ENCODE measurements at regions not wholly inside any gene's neighbourhood (a gene's known extent, or its start where the extent isn't known, plus 50 kb on each side); places are given as distances from the start of the nearest gene placed in this dataset.
"Not testable (repeated sequence)": the region's sequence is repeated elsewhere in the genome, so short reads cannot be mapped to it uniquely, and the experiment has no call there.

DNA sequence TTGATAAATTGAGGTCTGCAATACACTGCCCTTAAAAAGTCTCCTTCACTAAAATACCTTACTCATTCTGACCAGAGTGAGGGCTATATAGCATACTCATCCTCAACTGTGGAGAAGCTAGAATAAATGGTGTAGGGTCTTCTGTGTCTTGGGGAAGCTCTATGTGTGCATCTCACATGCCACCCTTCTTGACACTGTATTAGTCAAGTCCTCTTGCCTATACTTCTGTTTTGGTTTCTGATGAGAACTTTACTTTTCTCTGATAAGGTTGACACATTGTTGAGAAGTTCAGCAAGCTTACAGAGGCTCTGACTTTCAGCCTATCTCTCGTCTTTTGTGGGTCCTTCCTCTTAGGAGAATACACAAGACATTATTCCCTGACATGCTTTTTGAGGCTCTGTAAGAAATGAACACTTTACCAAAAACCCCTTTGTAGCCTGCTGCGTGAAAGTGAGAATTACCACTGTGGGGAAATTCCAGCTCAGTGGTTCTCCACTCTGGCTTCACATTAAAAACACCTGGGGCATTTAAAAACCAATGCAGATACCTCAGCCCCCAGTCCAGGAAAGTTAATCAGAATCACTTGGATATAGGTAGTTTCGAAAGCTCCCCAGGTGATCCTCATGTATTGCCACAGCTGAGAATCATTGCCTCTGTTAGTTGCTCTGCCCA, 372.1 kb upstream of the HS3ST5 start:
- no peak overlapping the region for H3K4me3 Mint-ChIP-seq
- DNase-seq (ENCODE audit: low spot score in 2 of 2) (no peak), ATAC-seq (ENCODE audit: low read depth) (peak; percentile 47)
- no peaks in the 10 kb centered on the region for H3K36me3 Mint-ChIP-seq
- no peaks in the 10 kb centered on the region for H3K9me3 Mint-ChIP-seq
- H3K27ac Mint-ChIP-seq = no peak overlapping the region
- peaks cover 4% of the 10 kb centered on the region for H3K4me1 Mint-ChIP-seq
- H3K27me3 Mint-ChIP-seq = no peaks in the 10 kb centered on the region

DNA sequence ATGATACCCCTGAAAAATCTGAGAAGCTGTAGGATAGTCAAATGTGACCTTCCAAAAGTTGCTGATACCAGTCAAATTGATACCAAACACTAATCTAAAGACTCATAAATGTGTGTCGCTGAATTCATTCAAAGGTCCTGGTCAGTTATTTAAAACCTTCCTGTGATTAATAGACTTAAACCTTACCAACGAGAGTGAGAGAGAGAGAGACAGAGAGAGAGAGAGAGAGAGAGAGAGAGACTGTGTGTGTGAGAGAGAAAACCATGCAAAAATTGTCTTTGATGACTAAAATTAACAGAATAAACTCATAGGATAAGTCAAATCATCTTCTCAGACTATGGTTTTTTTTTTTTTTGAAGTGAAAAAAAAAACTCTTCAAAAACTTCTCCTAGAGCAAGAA, 370.9 kb upstream of the HS3ST5 start:
- H3K4me3 Mint-ChIP-seq = no peak overlapping the region
- no peak overlapping the region for H3K27ac Mint-ChIP-seq
- no peaks in the 10 kb centered on the region for H3K36me3 Mint-ChIP-seq
- no peak for DNase-seq (ENCODE audit: low spot score in 2 of 2)
- H3K9me3 Mint-ChIP-seq = no peaks in the 10 kb centered on the region
- no peak for ATAC-seq (ENCODE audit: low read depth)
- peaks cover 4% of the 10 kb centered on the region for H3K4me1 Mint-ChIP-seq
- H3K27me3 Mint-ChIP-seq = no peaks in the 10 kb centered on the region

DNA sequence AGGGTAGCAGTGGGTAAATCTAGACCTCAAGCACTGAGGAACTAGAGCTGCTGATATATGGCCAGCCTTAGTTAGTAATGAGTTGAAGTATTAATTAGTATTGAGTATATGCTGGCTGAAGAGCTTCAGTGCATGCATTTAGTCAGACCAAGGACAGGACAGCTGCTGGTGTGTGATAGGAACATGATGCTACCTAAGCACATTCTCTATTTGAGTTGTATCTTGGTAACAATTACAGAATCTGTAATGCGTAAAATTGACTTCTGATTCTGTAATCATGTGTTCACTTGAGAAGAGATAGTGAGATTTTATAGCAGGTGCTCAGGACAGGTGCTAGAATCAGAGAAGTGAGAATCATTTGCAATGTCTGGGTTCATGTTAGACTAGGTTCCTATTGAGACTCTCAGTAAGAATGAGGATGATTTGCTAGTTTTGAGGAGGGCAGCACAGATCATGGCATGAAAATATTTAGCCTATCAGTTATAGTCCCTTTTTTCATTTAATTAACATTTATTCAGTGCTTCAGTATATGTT, 369.4 kb upstream of the HS3ST5 start:
- ATAC-seq (ENCODE audit: low read depth) (peak; percentile 22), DNase-seq (ENCODE audit: low spot score in 2 of 2) (no peak)
- Mint-ChIP-seq H3K9me3 (no peaks in the 10 kb centered on the region), H3K36me3 (no peaks in the 10 kb centered on the region), H3K4me3 (no peak overlapping the region), H3K27ac (no peak overlapping the region), H3K27me3 (no peaks in the 10 kb centered on the region), H3K4me1 (peaks cover 4% of the 10 kb centered on the region)

DNA sequence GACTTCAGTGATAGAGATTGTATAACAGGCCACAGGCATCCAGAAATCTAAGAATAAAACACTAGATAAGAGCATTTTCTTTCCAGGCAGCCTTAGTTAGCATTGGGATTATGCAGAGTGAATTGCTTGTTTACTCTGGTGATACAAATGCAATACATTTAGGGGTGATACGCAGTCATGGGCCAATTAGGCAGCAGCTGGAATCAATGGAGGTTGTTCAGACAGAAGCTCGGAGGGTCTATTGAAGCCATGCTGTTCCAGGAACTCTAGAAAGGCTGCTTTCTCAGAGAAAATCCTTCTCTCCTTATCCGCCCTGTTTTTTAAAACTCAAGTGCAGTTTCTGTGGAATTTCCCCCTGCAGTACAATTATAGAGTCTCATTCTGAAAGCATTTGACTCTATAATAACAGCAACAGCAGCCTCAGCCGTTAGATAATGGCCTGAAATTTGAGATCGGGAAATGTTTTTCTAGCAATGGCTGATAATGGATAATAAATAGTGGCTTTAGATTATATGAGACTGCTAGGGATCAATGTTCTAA, 364.3 kb upstream of the HS3ST5 start:
- no peak overlapping the region for H3K4me3 Mint-ChIP-seq
- no peaks in the 10 kb centered on the region for H3K27me3 Mint-ChIP-seq
- no peaks in the 10 kb centered on the region for H3K9me3 Mint-ChIP-seq
- DNase-seq (ENCODE audit: low spot score in 2 of 2) = no peak
- no peaks in the 10 kb centered on the region for H3K4me1 Mint-ChIP-seq
- ATAC-seq (ENCODE audit: low read depth) = no peak
- no peaks in the 10 kb centered on the region for H3K36me3 Mint-ChIP-seq
- no peak overlapping the region for H3K27ac Mint-ChIP-seq

DNA sequence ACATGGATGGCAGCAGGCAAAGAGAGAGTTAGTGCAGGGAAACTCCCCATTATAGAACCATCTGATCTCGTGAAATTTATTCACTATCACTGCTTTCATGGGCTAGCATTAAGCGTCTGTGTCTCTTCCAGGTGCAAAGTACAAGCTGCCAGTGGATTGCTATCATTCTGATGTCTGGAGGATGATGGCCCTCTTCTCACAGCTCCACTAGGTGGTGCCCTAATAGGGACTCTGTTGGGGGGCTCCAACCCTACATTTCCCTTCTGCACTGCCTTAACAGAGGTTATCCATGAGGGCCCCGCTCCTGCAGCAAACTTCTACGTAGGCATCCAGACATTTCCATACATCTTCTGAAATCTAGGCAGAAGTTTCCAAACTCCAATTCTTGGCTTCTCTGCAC, 347.8 kb upstream of the HS3ST5 start:
- ATAC-seq (ENCODE audit: low read depth) (no peak), DNase-seq (ENCODE audit: low spot score in 2 of 2) (no peak)
- no peak overlapping the region for H3K27ac Mint-ChIP-seq
- no peak overlapping the region for H3K4me3 Mint-ChIP-seq
- H3K4me1 Mint-ChIP-seq = no peaks in the 10 kb centered on the region
- no peaks in the 10 kb centered on the region for H3K27me3 Mint-ChIP-seq
- H3K9me3 Mint-ChIP-seq = peaks cover 4% of the 10 kb centered on the region
- H3K36me3 Mint-ChIP-seq = no peaks in the 10 kb centered on the region

DNA sequence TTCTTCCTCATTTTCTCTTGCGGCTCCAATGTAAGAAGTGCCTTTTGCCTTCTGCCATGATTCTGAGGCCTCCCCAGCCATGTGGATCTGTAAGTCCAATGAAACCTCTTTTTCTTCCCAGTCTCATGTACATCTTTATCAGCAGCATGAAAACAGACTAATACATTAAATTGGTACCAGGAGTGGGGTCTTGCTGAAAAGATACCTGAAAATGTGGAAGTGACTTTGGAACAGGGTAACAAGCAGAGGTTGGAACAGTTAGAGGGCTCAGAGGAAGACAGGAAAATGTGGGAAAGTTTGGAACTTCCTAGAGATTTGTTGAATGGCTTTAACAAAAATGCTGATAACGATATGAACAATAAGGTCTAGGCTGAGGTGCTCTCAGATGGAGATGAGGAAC, 316.7 kb upstream of the HS3ST5 start:
- H3K27me3 Mint-ChIP-seq = no peaks in the 10 kb centered on the region
- H3K4me1 Mint-ChIP-seq = no peaks in the 10 kb centered on the region
- H3K9me3 Mint-ChIP-seq = peaks cover 13% of the 10 kb centered on the region
- ATAC-seq (ENCODE audit: low read depth) = no peak
- H3K4me3 Mint-ChIP-seq = no peak overlapping the region
- H3K27ac Mint-ChIP-seq = no peak overlapping the region
- DNase-seq (ENCODE audit: low spot score in 2 of 2) = no peak
- H3K36me3 Mint-ChIP-seq = no peaks in the 10 kb centered on the region

DNA sequence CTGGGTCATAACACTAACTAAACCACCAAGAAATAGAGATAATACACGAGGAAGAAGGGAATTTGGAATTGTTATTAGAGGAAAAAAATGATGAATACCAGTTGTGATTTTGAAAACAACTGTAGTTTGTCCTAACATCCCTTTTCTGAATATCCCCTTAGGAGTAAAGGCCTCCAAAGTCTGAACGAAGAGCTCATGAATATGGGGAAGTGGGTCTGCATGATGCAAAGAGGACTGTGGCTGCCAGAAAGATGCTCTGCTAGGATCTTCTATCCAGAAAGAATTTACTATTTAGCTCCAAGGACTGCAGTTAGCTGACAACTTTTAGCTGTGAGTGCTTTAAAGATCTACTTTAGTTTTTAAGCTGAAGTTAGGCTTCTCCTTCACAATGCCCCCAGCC, 308.8 kb upstream of the HS3ST5 start:
- DNase-seq (ENCODE audit: low spot score in 2 of 2) (no peak), ATAC-seq (ENCODE audit: low read depth) (no peak)
- no peak overlapping the region for H3K4me3 Mint-ChIP-seq
- H3K36me3 Mint-ChIP-seq = no peaks in the 10 kb centered on the region
- H3K9me3 Mint-ChIP-seq = peaks cover 3% of the 10 kb centered on the region
- H3K27ac Mint-ChIP-seq = no peak overlapping the region
- no peaks in the 10 kb centered on the region for H3K4me1 Mint-ChIP-seq
- no peaks in the 10 kb centered on the region for H3K27me3 Mint-ChIP-seq

DNA sequence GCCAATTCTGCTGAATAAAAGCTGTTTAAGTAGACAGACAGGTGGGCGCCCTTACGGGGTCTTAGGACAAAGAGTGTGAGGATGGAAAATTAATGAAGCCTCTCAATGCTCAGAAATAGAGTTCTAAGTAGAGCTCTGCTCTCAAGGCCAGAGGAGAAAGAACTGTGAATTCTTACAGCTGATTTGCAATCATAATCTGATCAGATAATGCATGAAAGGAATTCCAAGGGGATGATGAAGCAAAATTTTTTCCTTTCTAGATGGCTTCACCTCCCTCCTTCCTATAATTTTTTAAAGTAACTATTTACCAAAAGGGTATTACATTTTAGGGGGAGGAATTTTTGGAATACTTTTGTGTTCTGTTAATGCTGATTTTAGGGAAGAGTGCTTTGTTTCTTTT, 308.1 kb upstream of the HS3ST5 start:
- ATAC-seq (ENCODE audit: low read depth) (no peak), DNase-seq (ENCODE audit: low spot score in 2 of 2) (no peak)
- Mint-ChIP-seq H3K36me3 (no peaks in the 10 kb centered on the region), H3K9me3 (peaks cover 4% of the 10 kb centered on the region), H3K27me3 (no peaks in the 10 kb centered on the region), H3K27ac (no peak overlapping the region), H3K4me1 (no peaks in the 10 kb centered on the region), H3K4me3 (no peak overlapping the region)

DNA sequence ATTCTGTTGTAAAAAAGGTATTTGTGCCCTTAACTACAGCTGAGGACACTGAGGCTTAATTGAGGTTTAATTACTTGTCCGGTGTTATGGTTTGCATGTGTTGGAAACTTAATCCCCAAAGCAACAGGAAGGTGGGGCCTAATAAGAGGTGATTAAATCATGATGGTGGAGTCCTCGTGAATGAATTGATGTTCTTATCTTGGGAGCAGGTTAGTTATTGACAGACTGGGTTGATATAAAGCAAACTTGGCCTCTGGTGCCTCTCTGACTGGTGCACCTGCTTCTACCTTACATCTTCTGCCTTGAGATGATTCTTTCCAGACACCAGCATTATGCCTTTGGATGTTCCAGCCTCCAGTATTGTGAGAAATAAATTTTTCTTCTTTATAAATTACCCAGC, 306.5 kb upstream of the HS3ST5 start:
- H3K27ac Mint-ChIP-seq = no peak overlapping the region
- no peaks in the 10 kb centered on the region for H3K27me3 Mint-ChIP-seq
- H3K36me3 Mint-ChIP-seq = no peaks in the 10 kb centered on the region
- H3K9me3 Mint-ChIP-seq = peaks cover 4% of the 10 kb centered on the region
- DNase-seq (ENCODE audit: low spot score in 2 of 2) (no peak), ATAC-seq (ENCODE audit: low read depth) (no peak)
- no peaks in the 10 kb centered on the region for H3K4me1 Mint-ChIP-seq
- no peak overlapping the region for H3K4me3 Mint-ChIP-seq

DNA sequence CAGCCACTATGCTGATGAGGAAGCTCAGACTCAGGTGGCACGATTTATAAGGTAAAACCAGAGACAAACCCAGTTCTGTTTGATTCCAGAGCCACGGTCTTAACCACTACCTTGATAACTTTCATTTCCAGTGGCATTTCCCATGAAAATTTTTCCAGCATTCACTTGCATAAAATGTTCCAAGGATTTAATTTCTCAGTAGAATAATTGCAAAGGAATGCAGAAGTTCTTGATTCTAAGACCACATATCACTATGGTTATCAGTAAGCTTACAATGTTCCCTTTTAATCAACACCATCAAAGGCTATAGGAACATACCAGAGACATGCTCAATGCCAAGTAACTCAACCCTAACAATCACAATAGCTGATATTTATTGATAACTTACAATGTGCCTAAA, 306.0 kb upstream of the HS3ST5 start:
- no peak overlapping the region for H3K27ac Mint-ChIP-seq

DNA sequence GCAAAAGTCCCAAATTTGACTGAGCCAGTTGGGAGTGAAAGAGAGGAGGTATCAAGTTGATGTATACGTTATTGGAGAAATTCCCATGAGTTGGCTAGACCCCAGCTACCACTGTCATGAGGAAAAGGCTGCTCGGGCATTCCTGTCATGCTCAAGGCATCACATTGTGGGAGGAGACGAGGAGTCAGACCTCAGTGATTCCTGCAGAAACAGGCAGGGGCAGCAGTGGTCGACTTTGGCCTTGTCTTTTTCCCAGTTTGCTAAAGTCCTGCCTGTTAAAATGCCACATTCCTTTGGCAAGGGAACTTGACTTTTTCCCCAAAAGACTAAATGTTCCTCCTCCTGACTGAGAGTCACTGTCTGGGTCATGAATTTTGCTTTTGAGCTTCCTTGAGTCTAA, 295.5 kb upstream of the HS3ST5 start:
- Mint-ChIP-seq H3K36me3 (no peaks in the 10 kb centered on the region), H3K27me3 (no peaks in the 10 kb centered on the region), H3K9me3 (no peaks in the 10 kb centered on the region), H3K27ac (no peak overlapping the region), H3K4me3 (no peak overlapping the region), H3K4me1 (no peaks in the 10 kb centered on the region)
- ATAC-seq (ENCODE audit: low read depth) = no peak
- DNase-seq (ENCODE audit: low spot score in 2 of 2) = no peak

More for the DNA sequence above, 306.0 kb upstream of the HS3ST5 start:
- Mint-ChIP-seq H3K36me3 (no peaks in the 10 kb centered on the region), H3K27me3 (no peaks in the 10 kb centered on the region), H3K9me3 (peaks cover 4% of the 10 kb centered on the region), H3K4me3 (no peak overlapping the region), H3K4me1 (no peaks in the 10 kb centered on the region)
- DNase-seq (ENCODE audit: low spot score in 2 of 2) = no peak
- no peak for ATAC-seq (ENCODE audit: low read depth)

DNA sequence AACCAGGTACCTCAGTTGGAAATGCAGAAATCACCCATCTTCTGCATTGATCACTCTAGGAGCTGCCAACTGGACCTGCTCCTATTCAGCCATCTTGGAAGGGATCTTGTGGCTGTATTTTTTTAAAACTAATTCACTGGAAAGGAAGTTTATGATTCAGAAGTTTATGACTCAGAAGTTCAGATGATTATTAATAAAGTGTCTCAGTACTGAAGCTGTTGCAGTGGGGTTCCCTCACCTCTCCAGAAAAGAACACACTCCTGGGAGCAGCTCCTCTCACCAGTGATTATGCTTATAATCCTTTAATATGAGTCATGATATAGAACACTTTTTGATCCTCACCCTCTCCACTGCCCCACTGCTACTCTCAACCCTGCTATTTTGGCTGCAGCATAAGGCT, 291.2 kb upstream of the HS3ST5 start:
- Mint-ChIP-seq H3K27me3 (peaks cover 1% of the 10 kb centered on the region), H3K9me3 (peaks cover 3% of the 10 kb centered on the region), H3K36me3 (no peaks in the 10 kb centered on the region), H3K4me3 (no peak overlapping the region), H3K4me1 (no peaks in the 10 kb centered on the region), H3K27ac (no peak overlapping the region)
- DNase-seq (ENCODE audit: low spot score in 2 of 2) = no peak
- ATAC-seq (ENCODE audit: low read depth) = no peak

DNA sequence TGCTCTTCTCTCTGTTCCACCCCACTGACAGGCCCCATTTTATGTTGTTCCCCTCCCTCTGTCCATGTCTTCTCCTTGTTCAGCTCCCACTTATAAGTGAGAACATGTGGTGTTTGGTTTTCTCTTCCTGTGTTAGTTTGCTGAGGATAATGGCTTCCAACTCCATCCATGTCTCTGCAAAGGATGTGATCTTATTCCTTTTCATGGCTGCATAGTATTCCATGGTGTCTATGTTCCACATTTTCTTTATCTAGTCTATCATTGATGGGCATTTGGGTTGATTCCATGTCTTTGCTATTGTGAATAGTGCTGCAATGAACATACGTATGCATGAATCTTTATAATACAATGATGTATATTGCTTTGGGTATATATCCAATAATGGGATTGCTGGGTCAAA, 283.4 kb upstream of the HS3ST5 start:
- ATAC-seq (ENCODE audit: low read depth); H3K4me1 Mint-ChIP-seq; H3K4me3 Mint-ChIP-seq; H3K27me3 Mint-ChIP-seq; H3K36me3 Mint-ChIP-seq; H3K27ac Mint-ChIP-seq; DNase-seq (ENCODE audit: low spot score in 2 of 2); H3K9me3 Mint-ChIP-seq: not testable (repeated sequence)

DNA sequence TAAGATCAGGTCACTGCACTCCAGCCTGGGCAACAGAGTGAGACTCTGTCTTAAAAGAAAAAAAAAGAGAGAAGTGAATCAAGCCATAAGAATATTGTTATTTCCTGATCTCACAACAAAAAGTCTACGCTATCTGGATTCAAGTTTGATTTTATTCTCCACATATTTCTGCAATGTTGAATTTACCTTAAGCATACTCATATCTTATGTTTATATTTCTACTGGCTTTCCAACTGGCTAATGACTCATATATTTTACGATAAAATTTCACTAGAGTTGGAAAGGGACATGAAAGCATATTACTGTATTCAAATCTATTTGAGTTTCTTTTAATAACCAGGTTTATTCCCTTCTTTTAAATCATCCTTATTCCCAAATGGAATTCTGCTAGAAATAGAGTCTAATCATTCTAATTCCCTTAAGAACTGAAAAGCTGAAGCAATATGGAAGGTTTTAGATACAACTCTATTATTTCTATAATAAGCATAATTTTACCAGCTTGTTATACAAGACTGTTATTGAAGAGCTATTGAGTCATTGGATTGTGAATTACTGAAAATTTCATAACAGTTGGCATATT, 276.9 kb upstream of the HS3ST5 start:
- Mint-ChIP-seq H3K27ac (no peak overlapping the region), H3K4me3 (no peak overlapping the region), H3K27me3 (no peaks in the 10 kb centered on the region), H3K36me3 (no peaks in the 10 kb centered on the region), H3K4me1 (no peaks in the 10 kb centered on the region), H3K9me3 (peaks cover 2% of the 10 kb centered on the region)
- DNase-seq (ENCODE audit: low spot score in 2 of 2) (no peak), ATAC-seq (ENCODE audit: low read depth) (no peak)

DNA sequence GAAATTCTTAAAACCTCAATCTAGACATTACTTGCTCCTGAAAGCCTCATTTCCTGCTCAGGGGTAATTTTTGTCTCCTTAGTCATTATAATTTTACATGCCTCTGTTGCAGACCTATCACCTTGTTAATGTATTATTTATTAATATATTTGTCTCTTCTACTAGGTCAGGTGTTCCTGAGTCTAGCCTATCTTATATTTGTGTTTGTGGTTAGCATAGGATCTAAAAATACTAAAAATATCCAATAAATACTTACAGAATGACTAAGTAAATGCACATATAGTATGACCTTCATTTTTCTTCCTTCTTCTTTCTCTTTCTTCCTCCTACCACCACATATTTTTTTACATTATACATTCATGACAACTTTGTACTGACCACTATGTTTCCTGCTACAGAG, 268.9 kb upstream of the HS3ST5 start:
- H3K27ac Mint-ChIP-seq = no peak overlapping the region
- H3K4me3 Mint-ChIP-seq = no peak overlapping the region
- peaks cover 5% of the 10 kb centered on the region for H3K9me3 Mint-ChIP-seq
- no peak for ATAC-seq (ENCODE audit: low read depth)
- H3K36me3 Mint-ChIP-seq = no peaks in the 10 kb centered on the region
- no peak for DNase-seq (ENCODE audit: low spot score in 2 of 2)
- H3K27me3 Mint-ChIP-seq = no peaks in the 10 kb centered on the region
- no peaks in the 10 kb centered on the region for H3K4me1 Mint-ChIP-seq

All from memory B cell (primary cell).